Upper lobe of right lung (tissue), 1 donor: ENCODE measurements at regions not wholly inside any gene's neighbourhood (a gene's known extent, or its start where the extent isn't known, plus 50 kb on each side); places are given as distances from the start of the nearest gene placed in this dataset.

ENCODE experiments used
- ATAC-seq: fragments of 200-7000 bp; cut with Tn5 transposase; one replicate; pipeline ENCODE4 v1.9.1; 2020; ENCODE audit warnings: mild to moderate bottlenecking, moderate library complexity
- DNase-seq: peaks from one replicate; pipeline ENCODE4 v3.0.0-alpha.2; 2020
- H3K27ac ChIP-seq: fragments of 200-600 bp; one replicate; pipeline ENCODE4 v1.8.0; 2022
- H3K27me3 ChIP-seq: fragments of 200-600 bp; one replicate; pipeline ENCODE4 v1.8.0; 2022; ENCODE audit warnings: mild to moderate bottlenecking
- H3K36me3 ChIP-seq: fragments of 200-600 bp; one replicate; pipeline ENCODE4 v1.8.0; 2022
- H3K4me1 ChIP-seq: fragments of 200-600 bp; one replicate; pipeline ENCODE4 v1.8.0; 2022
- H3K4me3 ChIP-seq: fragments of 200-600 bp; one replicate; pipeline ENCODE4 v1.8.0; 2022; ENCODE audit warnings: mild to moderate bottlenecking
- H3K9me3 ChIP-seq: fragments of 200-600 bp; one replicate; pipeline ENCODE4 v1.8.0; 2022
- CTCF ChIP-seq: fragments of 200-600 bp; IDR thresholded peaks from one replicate; pipeline ENCODE4 v1.8.0; 2022; ENCODE audit warnings: antibody characterized with exemption
- intact Hi-C: fragments of 100-400 bp; cut with DNase I; formaldehyde crosslinking; loops from one replicate; pipeline ENCODE4 v1.11.0; 2022
- donor health status: DM: no; HTN: yes; CAD: no; lungs with severe emphysema.

- Histone ChIP-seq H3K27ac (no peak overlapping the region), H3K4me1 (no peaks in the 10 kb centered on the region), H3K27me3 (no peaks in the 10 kb centered on the region), H3K4me3 (no peak overlapping the region), H3K36me3 (no peaks in the 10 kb centered on the region), H3K9me3 (no peaks in the 10 kb centered on the region)
- TF ChIP-seq CTCF, result peak; percentile 58
- ATAC-seq, result peak; percentile 80
- intact Hi-C loops, result no loop called here
- no peak for DNase-seq
These were observed 55.0 kb upstream of the PRDM5 start for GRCh38 chr4:120977435-120977997.

DNA sequence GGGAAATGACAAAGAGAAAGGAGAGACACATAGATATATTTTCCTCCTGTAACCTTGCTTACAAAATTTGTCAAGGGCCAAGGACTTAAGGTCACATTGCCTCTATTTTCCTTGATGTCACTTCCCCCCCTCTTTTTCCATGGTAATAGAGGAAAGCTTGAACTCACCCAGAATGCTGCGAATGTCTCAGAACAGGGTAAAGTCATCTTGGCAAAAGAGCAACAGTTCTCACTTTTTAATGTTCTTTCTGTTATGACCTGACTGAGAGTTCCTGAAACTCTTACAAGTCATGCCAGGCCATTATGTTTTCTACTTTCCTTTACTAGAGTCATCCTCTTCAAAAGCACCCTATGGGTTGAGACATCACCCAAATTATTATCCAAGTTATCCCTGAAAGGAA lies 50.7 kb upstream of the PRDM5 start:
- no peaks in the 10 kb centered on the region for H3K27me3 ChIP-seq
- H3K9me3 ChIP-seq, result no peaks in the 10 kb centered on the region
- H3K36me3 ChIP-seq, result no peaks in the 10 kb centered on the region
- H3K27ac ChIP-seq, result no peak overlapping the region
- ATAC-seq, result no peak
- no peaks in the 10 kb centered on the region for H3K4me1 ChIP-seq
- no peak for TF ChIP-seq CTCF
- intact Hi-C loops, result no loop called here
- H3K4me3 ChIP-seq, result no peak overlapping the region
- DNase-seq, result no peak
